Astrocyte (in vitro differentiated cells and primary cell): ENCODE measurements at regions not wholly inside any gene's neighbourhood (a gene's known extent, or its start where the extent isn't known, plus 50 kb on each side); places are given as distances from the start of the nearest gene placed in this dataset.
A peak's percentile ranks its signal among the peaks of the same experiment; 100 is the strongest.

Experiments used
- DNase-seq: peaks from one replicate; pipeline ENCODE4 v3.0.0-alpha.2; 2010; ENCODE audit warnings: low read depth
- FAIRE-seq: peaks from 2 replicates; lab custom pipeline; 2011; peaks lifted over from hg19 to GRCh38; lab: Jason Lieb, UNC
- H2AFZ ChIP-seq: 2 replicates; pipeline ENCODE4 v1.6.0; 2012; ENCODE audit warnings: low read depth, low read length, inconsistent platforms
- H3K27ac ChIP-seq: 2 replicates; pipeline ENCODE4 v1.5.1; 2011; ENCODE audit warnings: low read depth, low read length, inconsistent platforms
- H3K27me3 ChIP-seq: 2 replicates; pipeline ENCODE4 v1.6.0; 2011; ENCODE audit warnings: low read length, inconsistent platforms; ENCODE audit not compliant: insufficient read depth
- H3K36me3 ChIP-seq: 2 replicates; pipeline ENCODE4 v1.5.1; 2011; ENCODE audit warnings: low read length, inconsistent platforms; ENCODE audit not compliant: insufficient read depth
- H3K4me1 ChIP-seq: 2 replicates; pipeline ENCODE4 v1.5.1; 2011; ENCODE audit warnings: low read length, inconsistent platforms; ENCODE audit not compliant: insufficient read depth
- H3K4me2 ChIP-seq: 2 replicates; pipeline ENCODE4 v1.6.0; 2012; ENCODE audit warnings: low read length, inconsistent platforms
- H3K4me3 ChIP-seq: 2 replicates; pipeline ENCODE4 v1.5.1; 2011; ENCODE audit warnings: low read depth, mild to moderate bottlenecking, low read length, inconsistent platforms; ENCODE audit not compliant: insufficient read depth
- H3K79me2 ChIP-seq: 2 replicates; pipeline ENCODE4 v1.6.0; 2012; ENCODE audit warnings: mild to moderate bottlenecking, low read length, inconsistent platforms; ENCODE audit not compliant: insufficient read depth
- H3K9ac ChIP-seq: 2 replicates; pipeline ENCODE4 v1.6.0; 2012; ENCODE audit warnings: mild to moderate bottlenecking, low read length, inconsistent platforms
- H3K9me3 ChIP-seq: 2 replicates; pipeline ENCODE4 v1.5.1; 2012; ENCODE audit warnings: low read depth, mild to moderate bottlenecking, low read length, inconsistent platforms; ENCODE audit not compliant: insufficient read depth
- H4K20me1 ChIP-seq: 2 replicates; pipeline ENCODE4 v1.6.0; 2012; ENCODE audit warnings: low read length, inconsistent platforms; ENCODE audit not compliant: insufficient read depth
- H3K27ac Mint-ChIP-seq: one replicate; pipeline ENCODE4 v1.8.0; 2021; ENCODE audit warnings: mild to moderate bottlenecking, mixed read lengths; ENCODE audit not compliant: unreplicated experiment
- H3K27me3 Mint-ChIP-seq: one replicate; pipeline ENCODE4 v1.8.0; 2021; ENCODE audit warnings: low read depth, mixed read lengths; ENCODE audit not compliant: unreplicated experiment
- H3K36me3 Mint-ChIP-seq: one replicate; pipeline ENCODE4 v1.8.0; 2021; ENCODE audit warnings: low read depth, mixed read lengths; ENCODE audit not compliant: unreplicated experiment
- H3K4me1 Mint-ChIP-seq: one replicate; pipeline ENCODE4 v1.8.0; 2021; ENCODE audit warnings: low read depth, mixed read lengths; ENCODE audit not compliant: unreplicated experiment
- H3K4me3 Mint-ChIP-seq: one replicate; pipeline ENCODE4 v1.8.0; 2021; ENCODE audit warnings: mild to moderate bottlenecking, moderate library complexity, mixed read lengths; ENCODE audit not compliant: unreplicated experiment
- H3K9me3 Mint-ChIP-seq: one replicate; pipeline ENCODE4 v1.8.0; 2021; ENCODE audit warnings: mild to moderate bottlenecking, mixed read lengths; ENCODE audit not compliant: unreplicated experiment
- CTCF ChIP-seq: IDR thresholded peaks from 2 replicates; pipeline ENCODE4 v1.5.1; 2011; ENCODE audit warnings: low read depth, mild to moderate bottlenecking, inconsistent platforms, low read length, moderate library complexity; ENCODE audit not compliant: insufficient read depth
- EZH2 ChIP-seq: IDR thresholded peaks from 2 replicates; pipeline ENCODE4 v1.6.1; 2012; ENCODE audit warnings: mild to moderate bottlenecking, low read length, inconsistent platforms; ENCODE audit not compliant: insufficient read depth

DNA sequence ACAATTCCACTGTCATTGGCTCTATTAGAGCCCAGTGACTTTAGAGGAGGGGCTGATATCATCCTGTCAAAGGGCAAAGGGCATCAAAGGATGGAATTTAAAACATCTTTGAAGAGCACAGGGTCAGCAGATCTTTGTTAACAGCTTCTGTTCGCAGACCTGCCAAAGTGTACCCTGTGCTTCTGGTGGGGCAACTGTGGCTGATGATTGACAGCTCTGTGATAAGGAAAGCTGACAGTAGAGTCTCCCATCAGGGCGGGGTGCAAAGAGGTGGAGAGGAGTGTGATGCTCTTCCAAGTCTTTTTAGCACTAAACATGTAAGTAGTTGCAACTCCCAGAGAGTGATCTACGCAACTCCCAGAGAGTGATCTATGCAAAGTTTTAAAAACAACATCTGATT, 742.1 kb upstream of the SOX9 start:
- Mint-ChIP-seq H3K9me3 (no peaks in the 10 kb centered on the region), H3K4me1 (no peaks in the 10 kb centered on the region), H3K27ac (no peak overlapping the region), H3K27me3 (no peaks in the 10 kb centered on the region), H3K4me3 (no peak overlapping the region), H3K36me3 (no peaks in the 10 kb centered on the region)
- no peak for TF ChIP-seq EZH2
- no peaks in the 10 kb centered on the region for H3K79me2 ChIP-seq
- H3K4me2 ChIP-seq: no peak overlapping the region
- H3K4me3 ChIP-seq: no peak overlapping the region
- H2AFZ ChIP-seq: no peak overlapping the region
- H3K4me1 ChIP-seq: no peaks in the 10 kb centered on the region
- no peak overlapping the region for H3K9ac ChIP-seq
- H4K20me1 ChIP-seq: no peaks in the 10 kb centered on the region
- H3K27me3 ChIP-seq: no peaks in the 10 kb centered on the region
- no peak overlapping the region for H3K27ac ChIP-seq
- H3K9me3 ChIP-seq: no peaks in the 10 kb centered on the region
- no peak for DNase-seq
- FAIRE-seq: no peak
- H3K36me3 ChIP-seq: no peaks in the 10 kb centered on the region

DNA sequence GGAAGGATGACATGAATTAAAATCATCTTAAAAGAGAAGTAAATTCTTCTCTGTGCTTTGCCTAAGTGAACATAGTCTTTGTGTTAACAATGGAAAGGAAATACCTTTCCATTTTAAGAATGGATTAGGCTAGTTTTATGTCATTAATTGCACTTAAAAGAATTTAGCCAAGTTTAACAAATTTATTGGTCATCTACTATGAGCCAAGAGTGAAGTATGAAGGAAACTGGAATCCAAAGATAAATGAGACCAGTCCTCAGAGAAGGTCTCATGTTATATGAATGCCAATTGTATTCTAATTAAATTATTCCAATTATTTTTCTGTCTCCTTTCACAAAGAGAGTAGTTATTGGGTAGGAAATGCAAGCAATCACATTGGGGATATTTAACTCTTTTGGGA, 741.3 kb upstream of the SOX9 start:
- Histone ChIP-seq H3K9ac (no peak overlapping the region), H3K4me1 (no peaks in the 10 kb centered on the region), H3K9me3 (no peaks in the 10 kb centered on the region), H3K36me3 (no peaks in the 10 kb centered on the region), H3K27ac (no peak overlapping the region), H3K79me2 (no peaks in the 10 kb centered on the region), H3K27me3 (no peaks in the 10 kb centered on the region), H2AFZ (no peak overlapping the region), H4K20me1 (no peaks in the 10 kb centered on the region), H3K4me2 (no peak overlapping the region), H3K4me3 (no peak overlapping the region)
- H3K9me3 Mint-ChIP-seq: no peaks in the 10 kb centered on the region
- no peak overlapping the region for H3K4me3 Mint-ChIP-seq
- H3K4me1 Mint-ChIP-seq: no peaks in the 10 kb centered on the region
- FAIRE-seq: no peak
- peak; percentile 12 for DNase-seq
- H3K27ac Mint-ChIP-seq: no peak overlapping the region
- H3K36me3 Mint-ChIP-seq: no peaks in the 10 kb centered on the region
- H3K27me3 Mint-ChIP-seq: no peaks in the 10 kb centered on the region
- TF ChIP-seq EZH2: no peak
- no peak for TF ChIP-seq CTCF

GRCh38 chr17:71380535-71380934, 740.3 kb upstream of the SOX9 start:
- no peaks in the 10 kb centered on the region for H3K9me3 ChIP-seq
- no peak overlapping the region for H3K27ac ChIP-seq
- no peak overlapping the region for H3K4me3 ChIP-seq
- no peaks in the 10 kb centered on the region for H3K27me3 Mint-ChIP-seq
- no peak overlapping the region for H3K27ac Mint-ChIP-seq
- TF ChIP-seq CTCF: no peak
- TF ChIP-seq EZH2: no peak
- no peak overlapping the region for H2AFZ ChIP-seq
- DNase-seq (no peak), FAIRE-seq (no peak)
- H3K9me3 Mint-ChIP-seq: no peaks in the 10 kb centered on the region
- H3K27me3 ChIP-seq: no peaks in the 10 kb centered on the region
- no peak overlapping the region for H3K4me3 Mint-ChIP-seq
- no peaks in the 10 kb centered on the region for H3K36me3 Mint-ChIP-seq
- H3K4me1 ChIP-seq: no peaks in the 10 kb centered on the region
- H3K9ac ChIP-seq: no peak overlapping the region
- H3K4me1 Mint-ChIP-seq: no peaks in the 10 kb centered on the region
- no peaks in the 10 kb centered on the region for H3K79me2 ChIP-seq
- H3K4me2 ChIP-seq: no peak overlapping the region
- no peaks in the 10 kb centered on the region for H3K36me3 ChIP-seq
- no peaks in the 10 kb centered on the region for H4K20me1 ChIP-seq
